Right ventricle myocardium inferior (tissue), 1 donor: ENCODE measurements at regions not wholly inside any gene's neighbourhood (a gene's known extent, or its start where the extent isn't known, plus 50 kb on each side); places are given as distances from the start of the nearest gene placed in this dataset.
A peak's percentile ranks its signal among the peaks of the same experiment; 100 is the strongest.

Source experiments
- ATAC-seq: fragments of 200-7000 bp; cut with Tn5 transposase; one replicate; pipeline ENCODE4 v1.9.1; 2020; ENCODE audit warnings: mild to moderate bottlenecking, moderate library complexity
- DNase-seq: peaks from one replicate; pipeline ENCODE4 v3.0.0; 2021; ENCODE audit errors: missing footprints
- intact Hi-C: fragments of 100-400 bp; cut with DNase I; formaldehyde crosslinking; loops from one replicate; pipeline ENCODE4 v1.11.0; 2022
- donor health status: DM: no; HTN: yes; CAD: no; lungs with severe emphysema.

DNA sequence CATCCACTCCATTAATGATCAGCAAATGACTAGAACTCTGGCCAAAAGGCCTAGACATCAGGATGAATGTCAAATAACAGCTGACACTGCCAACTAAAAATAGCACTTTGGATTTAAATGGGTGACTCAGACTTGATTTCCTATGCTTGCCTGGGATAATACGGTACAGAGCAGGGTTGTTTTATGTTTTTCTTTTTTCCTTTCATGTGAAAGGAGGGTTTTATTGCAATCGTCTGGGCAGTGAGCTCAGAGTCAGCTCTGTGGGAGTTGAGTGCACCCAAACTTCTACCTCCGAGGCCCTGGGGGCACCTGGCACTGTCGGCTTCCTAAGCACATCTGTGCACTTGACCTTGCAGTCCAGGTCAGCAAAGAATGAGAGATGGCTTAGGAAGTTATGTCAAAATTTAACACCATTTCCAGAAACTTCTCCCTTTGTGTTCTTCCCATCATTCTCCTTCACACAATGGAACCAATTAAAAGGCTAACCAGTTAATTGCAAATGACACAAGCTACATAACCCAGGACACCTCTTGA lies 134.1 kb downstream of the LACC1 start:
- DNase-seq (no peak), ATAC-seq (peak; percentile 39)
- intact Hi-C loops: no loop called here

DNA sequence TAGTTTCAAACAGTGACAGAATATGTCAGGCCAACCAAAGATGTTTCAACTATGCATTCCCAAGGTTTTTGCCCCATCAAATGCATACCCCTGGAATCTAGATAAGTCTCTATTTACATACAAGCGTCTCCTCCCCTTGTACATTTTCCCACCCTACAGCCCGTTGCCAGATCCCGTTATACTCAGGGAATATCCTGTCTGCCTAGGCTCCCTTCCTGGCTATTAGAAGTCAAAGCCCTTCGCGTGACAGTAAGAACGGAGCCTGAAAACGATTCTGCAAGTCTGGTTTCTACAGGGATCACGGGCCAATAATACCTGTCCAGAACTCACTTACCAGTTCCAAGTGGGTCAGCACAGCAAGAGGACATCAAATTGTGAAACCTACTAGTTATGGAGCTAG lies 134.8 kb downstream of the LACC1 start:
- ATAC-seq: no peak
- intact Hi-C loops: no loop called here
- DNase-seq: no peak

- no peak for DNase-seq
- intact Hi-C loops: loop anchor here (5.0 kb wide), 1 partner anchor 78 kb away; no protein-coding TSS in a partner anchor
- ATAC-seq: no peak
Observed at GRCh38 chr13:44015118-44015517, 135.4 kb downstream of the LACC1 start.

DNA sequence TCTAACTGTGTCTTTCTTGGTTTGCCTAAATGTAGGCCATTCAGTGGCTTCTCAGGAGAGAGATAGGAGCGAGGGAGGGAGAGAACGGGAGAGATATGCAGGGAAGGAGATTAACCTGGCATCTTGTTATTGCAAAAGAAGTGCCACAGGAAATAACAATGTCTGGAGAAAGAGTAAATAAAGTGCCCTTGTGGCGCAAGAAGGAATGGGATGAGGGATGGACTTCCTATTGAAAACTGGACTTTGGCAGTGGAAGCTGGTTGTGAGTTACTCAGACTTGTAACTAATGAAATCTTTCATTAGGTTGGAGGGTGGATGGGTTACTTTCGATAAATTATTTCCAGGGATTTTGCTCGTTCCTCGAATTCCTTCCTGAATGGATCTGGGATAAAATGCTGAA lies 136.1 kb downstream of the LACC1 start:
- DNase-seq (no peak), ATAC-seq (no peak)
- intact Hi-C loops: loop anchor here (5.0 kb wide), 1 partner anchor 79 kb away; no protein-coding TSS in a partner anchor

DNA sequence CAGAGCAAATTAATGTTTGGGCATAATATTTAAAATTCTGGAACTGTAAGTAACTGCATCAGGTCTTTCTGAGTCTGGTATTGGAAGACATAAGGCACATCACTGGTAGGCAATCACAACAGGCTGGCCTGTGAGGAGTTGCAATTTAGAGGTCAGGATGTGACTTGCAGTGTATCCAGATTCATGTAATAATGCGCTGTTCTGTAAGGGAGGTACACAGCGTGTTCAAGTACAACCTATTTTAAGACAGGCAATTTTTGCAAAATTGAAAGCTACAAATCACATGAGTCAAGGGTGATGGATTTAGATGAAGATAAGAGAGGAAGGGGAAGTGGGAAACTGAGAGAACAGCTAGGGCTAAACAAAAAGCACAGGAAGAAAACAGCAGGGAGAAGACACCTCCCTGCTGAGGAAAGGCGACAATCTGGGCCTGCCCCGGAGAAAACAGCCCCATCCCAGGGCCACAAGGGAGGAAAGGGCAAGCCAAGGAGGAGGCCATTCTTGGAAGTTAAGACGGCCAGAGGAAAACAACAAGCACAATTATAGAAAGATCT lies 138.1 kb downstream of the LACC1 start:
- intact Hi-C loops: loop anchor here (5.0 kb wide), 1 partner anchor 81 kb away; no protein-coding TSS in a partner anchor

GRCh38 chr13:44019651-44020050 lies 139.9 kb downstream of the LACC1 start:
- intact Hi-C loops: loop anchor here (5.0 kb wide), 1 partner anchor 82 kb away; no protein-coding TSS in a partner anchor
- ATAC-seq: no peak
- DNase-seq: no peak

More for the DNA sequence above, 138.1 kb downstream of the LACC1 start:
- no peak for DNase-seq
- no peak for ATAC-seq

DNA sequence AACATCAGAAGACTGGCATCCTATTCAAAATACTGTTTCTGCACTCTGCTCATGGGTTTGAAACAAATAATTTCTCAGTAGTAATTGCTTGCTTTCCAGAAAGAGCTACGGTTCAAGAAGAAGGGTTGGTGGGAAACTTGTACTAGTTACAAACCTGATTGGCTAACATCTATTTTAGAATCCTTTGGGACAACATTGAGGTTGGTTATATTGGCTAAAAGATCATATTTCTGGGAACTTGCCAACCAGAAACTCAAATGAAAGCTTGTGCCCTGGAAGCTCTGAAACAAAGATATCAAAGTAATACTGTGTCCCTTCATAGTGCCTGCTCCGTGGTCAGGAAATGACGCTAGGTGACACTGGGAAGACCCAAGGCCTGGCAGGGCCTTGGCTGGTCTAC lies 141.7 kb downstream of the LACC1 start:
- DNase-seq (no peak), ATAC-seq (no peak)
- intact Hi-C loops: no loop called here

DNA sequence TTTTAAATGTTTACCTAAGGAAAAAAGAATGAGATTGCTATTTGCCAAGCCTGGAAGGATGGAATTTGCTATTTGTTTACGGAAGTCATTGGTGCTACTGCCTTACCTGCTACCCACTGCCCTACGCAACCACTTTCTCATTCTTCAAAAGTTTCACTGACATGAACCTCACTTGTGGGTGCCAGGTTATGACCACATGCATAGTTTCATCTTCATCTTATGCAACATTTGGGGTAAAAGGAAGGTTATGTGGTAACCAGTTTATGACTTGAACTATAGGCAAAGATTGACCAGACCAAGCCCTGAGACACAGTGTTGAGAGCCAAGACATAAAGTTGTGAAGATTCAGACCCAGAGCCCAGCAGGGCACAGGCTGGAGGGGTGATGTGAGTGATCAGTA lies 142.5 kb downstream of the LACC1 start:
- ATAC-seq (no peak), DNase-seq (no peak)
- intact Hi-C loops: no loop called here

- ATAC-seq (no peak), DNase-seq (no peak)
- intact Hi-C loops: no loop called here
Observed at GRCh38 chr13:44024167-44024845, 144.6 kb downstream of the LACC1 start.

- DNase-seq: no peak
- intact Hi-C loops: no loop called here
- ATAC-seq: no peak
Observed at GRCh38 chr13:44024846-44025195, 145.1 kb downstream of the LACC1 start.

DNA sequence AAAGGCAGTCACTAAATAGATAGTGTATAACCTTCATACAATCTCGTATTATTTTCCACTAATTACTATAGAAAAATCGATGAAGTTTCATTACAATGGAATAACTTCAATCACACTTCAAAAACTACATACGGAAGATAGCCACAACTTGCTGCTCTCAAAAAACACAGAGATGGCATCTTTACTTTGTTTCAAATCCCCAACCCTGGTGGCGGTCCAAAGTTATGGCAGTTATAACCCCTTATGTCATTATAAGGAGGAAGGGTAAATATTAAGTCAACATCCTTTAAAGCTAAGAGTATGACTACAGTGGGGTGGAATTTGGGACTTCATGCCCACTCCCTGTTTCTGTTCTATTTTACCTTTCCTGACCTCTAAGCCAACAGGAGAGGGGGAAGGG lies 146.5 kb downstream of the LACC1 start:
- intact Hi-C loops: no loop called here

GRCh38 chr13:44028734-44029133 lies 149.0 kb downstream of the LACC1 start:
- intact Hi-C loops: no loop called here
- ATAC-seq (no peak), DNase-seq (no peak)

More for the DNA sequence above, 146.5 kb downstream of the LACC1 start:
- no peak for DNase-seq
- ATAC-seq: no peak

DNA sequence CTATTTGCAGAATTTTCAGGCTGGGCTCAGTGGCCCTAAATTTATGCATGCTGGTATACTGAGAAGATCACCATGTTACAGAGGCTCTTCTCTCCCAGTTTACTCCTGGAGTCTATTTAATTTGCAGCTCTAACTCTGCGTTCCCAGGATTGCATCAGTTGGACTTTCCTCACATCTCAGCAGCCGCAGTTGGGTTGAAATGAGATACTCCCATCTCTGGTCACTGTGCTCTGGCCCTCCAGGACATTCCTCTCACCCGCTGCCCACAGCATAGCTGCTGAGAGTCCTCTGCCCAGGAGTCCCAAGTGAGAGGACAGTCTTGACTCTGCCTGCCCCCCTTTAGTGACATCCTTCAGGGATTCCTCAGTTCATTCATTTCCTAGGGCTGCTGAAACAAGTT lies 150.9 kb downstream of the LACC1 start:
- ATAC-seq (no peak), DNase-seq (no peak)
- intact Hi-C loops: no loop called here

DNA sequence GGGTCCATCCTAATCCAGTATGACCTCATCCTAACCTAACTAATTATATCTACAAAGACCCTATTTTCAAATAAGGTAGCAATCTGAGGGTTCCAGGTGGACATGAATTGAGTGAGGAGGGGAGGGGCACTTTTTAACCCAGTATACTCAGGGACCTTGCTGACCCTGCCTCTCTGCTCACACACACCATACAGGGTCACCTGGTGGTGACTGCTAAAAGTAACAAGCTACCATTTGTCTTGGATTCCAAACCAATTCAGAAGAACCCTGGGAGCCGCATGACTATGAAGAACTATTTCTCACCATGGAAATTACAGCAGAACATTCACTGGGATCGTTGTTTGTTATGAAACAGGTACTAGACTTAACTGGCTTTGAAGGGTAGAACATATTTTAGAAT lies 151.9 kb downstream of the LACC1 start:
- DNase-seq: no peak
- intact Hi-C loops: no loop called here

DNA sequence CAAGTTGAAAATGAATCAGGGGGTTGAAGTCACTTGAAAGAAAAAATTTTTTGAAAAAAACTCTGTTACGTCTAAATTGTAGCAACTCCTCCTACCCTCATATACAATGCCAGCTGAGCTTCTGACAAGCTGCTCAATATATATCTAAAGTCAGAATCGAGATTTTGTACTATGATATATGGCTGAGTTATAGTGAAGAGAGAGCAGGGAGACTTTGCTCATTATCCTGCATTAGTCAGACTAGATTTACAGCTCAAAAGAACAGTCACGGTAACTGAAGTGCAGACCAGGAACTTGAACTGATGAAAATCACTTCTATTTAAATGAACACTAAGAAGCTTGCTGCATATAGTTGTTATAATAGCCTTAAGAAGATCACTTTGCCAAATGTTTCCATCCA lies 153.1 kb downstream of the LACC1 start:
- ATAC-seq: no peak
- intact Hi-C loops: no loop called here
- no peak for DNase-seq

More for the DNA sequence above, 151.9 kb downstream of the LACC1 start:
- ATAC-seq: no peak

DNA sequence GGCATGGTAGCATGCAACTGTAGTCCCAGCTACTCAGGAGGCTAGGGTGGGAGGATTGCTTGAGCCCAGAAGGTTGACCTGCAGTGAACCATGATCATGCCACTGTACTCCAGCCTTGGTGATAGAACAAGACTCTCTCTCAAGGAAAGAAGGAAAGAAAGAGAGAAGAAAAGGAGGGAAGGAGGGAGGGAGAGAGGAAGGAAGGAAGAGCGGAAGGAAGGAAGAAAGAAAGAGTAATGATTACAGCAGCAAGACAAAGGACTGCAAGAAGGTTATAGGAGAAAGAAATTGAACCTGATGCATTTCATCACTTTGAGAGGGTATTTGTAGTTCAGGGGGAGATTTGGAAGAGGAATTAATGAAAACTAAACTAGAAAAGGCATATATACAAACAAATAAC lies 155.7 kb downstream of the LACC1 start:
- intact Hi-C loops: no loop called here

GRCh38 chr13:44040070-44040817 lies 160.5 kb downstream of the LACC1 start:
- intact Hi-C loops: no loop called here
- no peak for DNase-seq
- ATAC-seq: no peak

More for the DNA sequence above, 155.7 kb downstream of the LACC1 start:
- ATAC-seq: no peak
- no peak for DNase-seq

GRCh38 chr13:44040818-44041100 lies 161.1 kb downstream of the LACC1 start:
- no peak for DNase-seq
- intact Hi-C loops: no loop called here
- no peak for ATAC-seq

DNA sequence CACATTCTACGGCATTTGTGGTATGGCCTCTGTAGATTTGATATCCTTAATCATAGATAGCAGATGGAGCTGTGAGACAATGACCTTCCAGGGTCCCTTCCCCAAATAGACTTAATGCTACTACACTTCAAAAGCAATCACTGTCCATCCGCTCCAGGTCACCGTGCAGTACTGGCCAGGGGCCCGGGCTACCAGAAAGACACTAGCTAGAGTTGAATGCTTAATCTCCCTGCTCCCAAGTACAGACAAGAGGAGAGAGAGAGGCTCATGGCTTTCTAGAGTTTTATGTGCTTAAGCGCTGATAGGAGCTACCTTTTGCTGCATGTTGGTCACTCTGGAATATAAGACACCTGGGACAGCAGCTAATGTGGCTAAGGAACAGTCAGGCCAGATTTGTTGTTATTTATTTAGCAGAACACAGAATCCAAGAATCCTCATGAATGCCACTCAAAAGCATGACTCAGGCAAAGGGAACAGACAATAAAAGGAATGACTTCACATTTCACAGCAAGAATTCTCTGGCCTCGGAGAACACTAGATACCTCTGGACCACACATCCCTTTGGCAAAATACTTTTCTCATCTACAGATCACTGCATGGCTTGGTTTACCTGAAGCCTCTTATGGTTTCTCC lies 165.0 kb downstream of the LACC1 start:
- intact Hi-C loops: no loop called here
- DNase-seq (no peak), ATAC-seq (peak; percentile 60)

DNA sequence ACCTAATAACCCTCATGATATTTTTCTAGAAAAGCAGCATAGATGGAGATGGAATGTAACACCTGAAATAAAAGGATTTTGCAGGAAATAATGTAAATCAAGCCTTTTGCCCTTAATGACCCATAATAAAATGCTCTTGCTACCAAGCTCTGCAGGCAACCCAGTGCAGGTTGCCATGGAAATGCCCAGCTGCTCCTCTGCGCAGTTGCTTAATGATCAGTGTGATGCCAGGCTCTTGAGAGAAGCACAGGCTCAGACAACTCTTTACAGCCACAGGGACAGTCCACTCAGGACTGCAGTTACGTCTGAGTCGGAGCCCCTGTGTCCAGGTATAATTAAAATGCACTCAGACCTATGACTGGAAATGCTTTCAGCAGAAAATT lies 165.5 kb downstream of the LACC1 start:
- intact Hi-C loops: no loop called here

More for the DNA sequence above, 165.5 kb downstream of the LACC1 start:
- DNase-seq: no peak
- ATAC-seq: no peak
